Esophagus muscularis mucosa (tissue), 4 donors: ENCODE measurements at regions not wholly inside any gene's neighbourhood (a gene's known extent, or its start where the extent isn't known, plus 50 kb on each side); places are given as distances from the start of the nearest gene placed in this dataset.

Experiments
- DNase-seq: peaks from one replicate; pipeline ENCODE4 v3.0.0-alpha.2; 2017; ENCODE audit errors: extremely low spot score
- H3K27ac ChIP-seq, 4 donors: fragments of 200-600 bp; sonication (generic); replicated peaks in 1 of 4; 1 replicate in 3 of 4; 2 replicates in 1 of 4; pipeline ENCODE4 v1.5.1; 2016 to 2019; ENCODE audit warnings: mild to moderate bottlenecking in 1 of 4
- H3K27me3 ChIP-seq, 4 donors: fragments of 200-600 bp; sonication (generic); one replicate each; pipeline versions ENCODE4 v1.5.1 to v1.6.0; 2016 to 2019
- H3K36me3 ChIP-seq, 4 donors: fragments of 200-600 bp; sonication (generic); one replicate each; pipeline ENCODE4 v1.5.1; 2016 to 2019
- H3K4me1 ChIP-seq, 4 donors: fragments of 200-600 bp; sonication (generic); one replicate each; pipeline ENCODE4 v1.5.1; 2016 to 2019
- H3K4me3 ChIP-seq, 4 donors: fragments of 200-600 bp; sonication (generic); 1 replicate in 2 of 4; 2 replicates in 2 of 4; pipeline ENCODE4 v1.5.1; 2016 to 2019; ENCODE audit warnings: mild to moderate bottlenecking in 4 of 4, moderate library complexity in 1 of 4
- H3K9me3 ChIP-seq, 4 donors: fragments of 200-600 bp; sonication (generic); 1 replicate in 3 of 4; 2 replicates in 1 of 4; pipeline ENCODE4 v1.5.1; 2016 to 2019
- CTCF ChIP-seq, 3 experiments: fragments of 200-600 bp in 2 of 3; fragments of 450-650 bp in 1 of 3; sonication (generic) in 2 of 3; IDR thresholded peaks; one replicate each; pipeline ENCODE4 v1.5.1; 2017 to 2019; ENCODE audit warnings: antibody characterized with exemption in 3 of 3, mild to moderate bottlenecking in 2 of 3, moderate library complexity in 1 of 3
- EP300 ChIP-seq: sonication (generic); formaldehyde crosslinking; IDR thresholded peaks from one replicate; pipeline ENCODE4 v1.6.1; 2017; ENCODE audit warnings: antibody characterized with exemption
- POLR2A ChIP-seq: fragments of 450-650 bp; IDR thresholded peaks from one replicate; pipeline ENCODE4 v1.6.1; 2017; ENCODE audit warnings: antibody characterized with exemption, moderate library complexity, mild to moderate bottlenecking, low read depth
- POLR2AphosphoS5 ChIP-seq, 2 donors: sonication (generic); formaldehyde crosslinking; IDR thresholded peaks; one replicate each; pipeline ENCODE4 v1.6.1; 2017; ENCODE audit warnings: antibody characterized with exemption in 2 of 2
- WGBS: methylation state at CpG from one replicate; pipeline ENCODE4 v1.1.5; 2018; 5-methylcytosine and 5-hydroxymethylcytosine counted together
- intact Hi-C: fragments of 100-400 bp; cut with DNase I; formaldehyde crosslinking; loops from one replicate; pipeline ENCODE4 v1.15.1; 2023

DNA sequence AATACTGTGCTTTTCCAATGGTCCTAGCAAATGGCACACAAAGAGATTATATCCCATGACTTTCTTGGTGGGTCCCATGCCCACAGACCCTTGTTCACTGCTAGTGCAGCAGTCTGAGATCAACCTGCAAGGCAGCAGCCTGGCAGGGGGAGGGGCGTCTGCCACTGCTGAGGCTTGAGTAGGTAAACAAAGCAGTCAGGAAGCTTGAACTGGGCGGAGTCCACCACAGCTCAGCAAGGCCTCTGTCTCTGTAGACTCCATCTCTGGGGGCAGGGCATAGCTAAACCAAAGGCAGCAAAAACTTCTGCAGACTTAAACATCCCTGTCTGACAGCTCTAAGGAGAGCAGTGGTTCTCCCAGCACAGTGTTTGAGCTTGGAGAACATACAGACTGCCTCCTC, 82.9 kb downstream of the ZNF737 start:
- H3K27me3 ChIP-seq, result no peaks in the 10 kb centered on the region
- no peak overlapping the region for H3K27ac ChIP-seq
- H3K36me3 ChIP-seq, result no peaks in the 10 kb centered on the region
- TF ChIP-seq POLR2A, result no peak
- TF ChIP-seq POLR2AphosphoS5 (IDR thresholded peaks at IDR 0.05), result no peak
- TF ChIP-seq CTCF (IDR thresholded peaks at IDR 0.05), result no peak
- no peak for TF ChIP-seq EP300
- DNase-seq, result no peak
- H3K9me3 ChIP-seq, result no peaks in the 10 kb centered on the region
- no peak overlapping the region for H3K4me3 ChIP-seq
- 67% methylated on average over 1 of the region's 2 CpGs for WGBS
- intact Hi-C loops, result no loop called here
- H3K4me1 ChIP-seq, result no peaks in the 10 kb centered on the region

DNA sequence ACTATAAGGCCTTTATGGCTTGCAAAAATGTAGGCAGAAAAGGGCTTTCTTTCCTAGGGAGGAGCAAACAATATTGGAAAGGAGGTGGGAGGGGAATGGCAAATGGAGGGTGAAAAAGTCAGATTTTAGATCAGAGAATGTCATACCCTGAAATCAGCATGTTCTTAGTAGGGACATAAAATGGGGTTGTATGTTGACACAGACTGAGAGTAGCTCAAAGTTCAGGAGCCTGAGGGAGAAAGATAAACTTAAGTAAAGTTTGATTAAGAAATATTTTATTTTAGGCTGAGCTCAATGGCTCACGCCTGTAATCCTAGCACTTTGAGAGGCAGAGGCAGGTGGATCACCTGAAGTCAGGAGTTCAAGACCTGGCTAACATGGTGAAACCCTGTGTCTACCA, 83.8 kb downstream of the ZNF737 start:
- 94% methylated on average over 1 of the region's 1 CpG for WGBS
- Histone ChIP-seq H3K27ac (no peak overlapping the region), H3K27me3 (no peaks in the 10 kb centered on the region), H3K4me3 (no peak overlapping the region), H3K9me3 (no peaks in the 10 kb centered on the region), H3K36me3 (no peaks in the 10 kb centered on the region), H3K4me1 (no peaks in the 10 kb centered on the region)
- TF ChIP-seq CTCF (IDR thresholded peaks at IDR 0.05) (no peak), POLR2A (no peak), EP300 (no peak), POLR2AphosphoS5 (IDR thresholded peaks at IDR 0.05) (no peak)
- DNase-seq, result no peak
- intact Hi-C loops, result no loop called here

DNA sequence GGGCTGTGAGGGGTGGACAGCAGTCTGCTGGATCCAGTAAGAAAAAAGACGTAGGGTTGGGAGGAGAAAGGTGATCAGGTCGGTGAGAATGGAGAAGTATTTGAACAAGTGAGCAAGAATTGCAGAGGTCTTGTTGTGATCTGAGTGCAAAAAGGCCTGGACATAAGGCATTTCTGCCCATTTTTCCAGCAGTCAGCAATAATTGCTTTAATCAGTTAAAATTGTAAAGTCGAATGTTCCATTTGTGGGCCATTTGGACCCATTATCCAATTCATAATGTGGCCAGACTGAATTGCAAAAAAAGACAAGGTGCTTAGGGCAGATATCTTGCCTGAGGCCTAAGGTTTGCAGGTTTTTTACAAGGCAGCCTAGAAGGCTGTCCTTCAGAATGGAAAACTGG, 86.1 kb downstream of the ZNF737 start:
- 88% methylated on average over 3 of the region's 3 CpGs for WGBS
- no peak overlapping the region for H3K27ac ChIP-seq
- no peak for DNase-seq
- intact Hi-C loops, result no loop called here
- H3K27me3 ChIP-seq, result no peaks in the 10 kb centered on the region
- H3K36me3 ChIP-seq, result no peaks in the 10 kb centered on the region
- no peaks in the 10 kb centered on the region for H3K9me3 ChIP-seq
- H3K4me3 ChIP-seq, result no peak overlapping the region
- TF ChIP-seq EP300 (no peak), CTCF (IDR thresholded peaks at IDR 0.05) (no peak), POLR2A (no peak), POLR2AphosphoS5 (IDR thresholded peaks at IDR 0.05) (no peak)
- no peaks in the 10 kb centered on the region for H3K4me1 ChIP-seq

GRCh38 chr19:20478936-20479335, 86.6 kb downstream of the ZNF737 start:
- TF ChIP-seq CTCF (IDR thresholded peaks at IDR 0.05) (no peak), EP300 (no peak), POLR2A (no peak), POLR2AphosphoS5 (IDR thresholded peaks at IDR 0.05) (no peak)
- H3K36me3 ChIP-seq, result no peaks in the 10 kb centered on the region
- H3K9me3 ChIP-seq, result no peaks in the 10 kb centered on the region
- 84% methylated on average over 3 of the region's 3 CpGs for WGBS
- H3K27ac ChIP-seq, result no peak overlapping the region
- no peaks in the 10 kb centered on the region for H3K27me3 ChIP-seq
- no peaks in the 10 kb centered on the region for H3K4me1 ChIP-seq
- intact Hi-C loops, result no loop called here
- no peak overlapping the region for H3K4me3 ChIP-seq
- DNase-seq, result no peak

- Histone ChIP-seq H3K27me3 (no peaks in the 10 kb centered on the region), H3K36me3 (no peaks in the 10 kb centered on the region), H3K4me3 (no peak overlapping the region), H3K9me3 (no peaks in the 10 kb centered on the region), H3K4me1 (no peaks in the 10 kb centered on the region), H3K27ac (no peak overlapping the region)
- DNase-seq, result no peak
- WGBS, result 93% methylated on average over 13 of the region's 13 CpGs
- TF ChIP-seq POLR2AphosphoS5 (IDR thresholded peaks at IDR 0.05) (no peak), CTCF (IDR thresholded peaks at IDR 0.05) (no peak), EP300 (no peak), POLR2A (no peak)
- intact Hi-C loops, result no loop called here
Observed at GRCh38 chr19:20472854-20473253, 92.7 kb downstream of the ZNF737 start.
